ENCODE measurements at regions not wholly inside any gene's neighbourhood (a gene's known extent, or its start where the extent isn't known, plus 50 kb on each side); places are given as distances from the start of the nearest gene placed in this dataset.

DNA sequence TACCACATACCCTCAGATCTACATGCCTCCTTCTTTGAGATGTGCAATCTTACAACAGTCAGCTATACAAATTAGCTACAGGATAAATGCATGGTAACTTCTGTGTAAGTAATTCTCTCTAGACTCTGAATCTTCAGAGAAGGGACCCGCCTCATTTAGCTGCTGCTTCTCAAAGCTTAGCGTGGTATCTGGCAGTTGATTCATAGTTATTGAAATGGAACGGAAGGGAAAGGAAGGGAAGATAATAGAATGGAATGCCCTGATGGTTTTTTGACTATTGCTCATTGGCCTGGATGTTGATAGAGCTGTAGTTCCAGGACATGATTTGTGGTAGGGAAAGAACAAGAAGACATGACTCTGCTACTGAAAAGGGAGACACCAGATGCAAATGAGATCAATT is 498.1 kb upstream of the CRIM1 start:
- TF ChIP-seq, protein P1, sequence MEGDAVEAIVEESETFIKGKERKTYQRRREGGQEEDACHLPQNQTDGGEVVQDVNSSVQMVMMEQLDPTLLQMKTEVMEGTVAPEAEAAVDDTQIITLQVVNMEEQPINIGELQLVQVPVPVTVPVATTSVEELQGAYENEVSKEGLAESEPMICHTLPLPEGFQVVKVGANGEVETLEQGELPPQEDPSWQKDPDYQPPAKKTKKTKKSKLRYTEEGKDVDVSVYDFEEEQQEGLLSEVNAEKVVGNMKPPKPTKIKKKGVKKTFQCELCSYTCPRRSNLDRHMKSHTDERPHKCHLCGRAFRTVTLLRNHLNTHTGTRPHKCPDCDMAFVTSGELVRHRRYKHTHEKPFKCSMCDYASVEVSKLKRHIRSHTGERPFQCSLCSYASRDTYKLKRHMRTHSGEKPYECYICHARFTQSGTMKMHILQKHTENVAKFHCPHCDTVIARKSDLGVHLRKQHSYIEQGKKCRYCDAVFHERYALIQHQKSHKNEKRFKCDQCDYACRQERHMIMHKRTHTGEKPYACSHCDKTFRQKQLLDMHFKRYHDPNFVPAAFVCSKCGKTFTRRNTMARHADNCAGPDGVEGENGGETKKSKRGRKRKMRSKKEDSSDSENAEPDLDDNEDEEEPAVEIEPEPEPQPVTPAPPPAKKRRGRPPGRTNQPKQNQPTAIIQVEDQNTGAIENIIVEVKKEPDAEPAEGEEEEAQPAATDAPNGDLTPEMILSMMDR (IDR thresholded peaks at IDR 0.05) = no peak
- no peak for ATAC-seq (ENCODE audit: low FRiP score)
- no peak for DNase-seq (ENCODE audit: low spot score)

DNA sequence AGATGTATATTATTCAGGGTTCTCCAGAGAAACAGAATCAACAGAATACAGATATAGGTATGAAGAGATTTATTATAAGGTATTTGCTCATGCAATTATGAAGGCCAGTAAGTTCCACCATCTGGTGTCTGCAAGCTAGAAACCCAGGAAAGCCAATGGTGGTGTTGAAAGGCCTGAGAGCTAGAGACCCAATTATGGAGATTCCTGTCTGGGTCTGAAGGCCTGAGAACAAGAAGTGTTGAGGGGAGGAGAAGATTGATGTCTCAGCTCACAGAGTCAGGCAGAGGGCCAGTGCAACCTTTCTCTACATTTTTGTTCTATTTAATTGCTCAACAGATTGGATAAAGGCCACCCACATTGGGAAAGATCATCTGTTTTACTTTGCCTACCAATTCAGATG is 524.2 kb upstream of the CRIM1 start:
- no peak for ATAC-seq (ENCODE audit: low FRiP score)
- no peak for DNase-seq (ENCODE audit: low spot score)
- TF ChIP-seq, protein P1 (IDR thresholded peaks at IDR 0.05) = no peak

DNA sequence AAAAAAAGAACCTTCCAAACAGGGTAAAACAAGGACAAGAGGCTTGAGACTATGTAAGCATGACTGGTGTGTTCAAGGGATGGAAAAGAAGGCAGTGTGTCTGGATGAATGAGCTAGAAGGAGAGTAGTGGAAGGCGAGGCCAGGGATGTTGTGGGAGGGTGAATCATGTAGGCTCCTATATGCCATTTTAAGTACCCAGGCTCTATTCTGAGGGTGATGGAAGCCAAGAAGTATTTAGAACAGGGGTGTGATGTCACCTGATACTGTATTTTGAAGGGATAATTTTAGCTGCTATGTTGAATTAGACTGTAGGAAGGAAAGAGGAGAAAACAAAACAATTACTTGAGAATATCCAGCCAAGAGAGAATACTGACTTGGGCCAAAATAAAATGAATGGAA is 524.7 kb upstream of the CRIM1 start:
- DNase-seq (ENCODE audit: low spot score) = no peak
- TF ChIP-seq, protein P1 (IDR thresholded peaks at IDR 0.05) = no peak
- no peak for ATAC-seq (ENCODE audit: low FRiP score)

DNA sequence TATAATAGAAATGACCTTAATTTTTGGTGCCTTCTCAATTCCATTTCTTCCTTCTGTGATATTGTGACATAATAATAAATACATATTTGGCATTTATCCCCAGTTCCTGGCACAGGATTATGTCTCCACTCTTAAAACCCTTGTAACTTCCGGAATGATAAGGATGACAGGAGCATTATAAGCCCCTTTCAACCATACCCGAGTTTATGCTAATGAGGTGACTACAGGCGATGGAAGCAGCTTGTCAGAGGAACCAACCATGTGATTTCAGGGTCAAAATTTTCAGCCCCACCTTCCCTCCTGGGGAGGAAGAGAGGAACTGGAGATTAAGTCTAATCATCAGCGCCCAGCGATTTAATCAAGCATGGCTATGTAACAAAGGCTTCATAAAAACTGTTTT is 528.5 kb upstream of the CRIM1 start:
- TF ChIP-seq, protein P1 (IDR thresholded peaks at IDR 0.05) = no peak
- ATAC-seq (ENCODE audit: low FRiP score) (no peak), DNase-seq (ENCODE audit: low spot score) (no peak)

DNA sequence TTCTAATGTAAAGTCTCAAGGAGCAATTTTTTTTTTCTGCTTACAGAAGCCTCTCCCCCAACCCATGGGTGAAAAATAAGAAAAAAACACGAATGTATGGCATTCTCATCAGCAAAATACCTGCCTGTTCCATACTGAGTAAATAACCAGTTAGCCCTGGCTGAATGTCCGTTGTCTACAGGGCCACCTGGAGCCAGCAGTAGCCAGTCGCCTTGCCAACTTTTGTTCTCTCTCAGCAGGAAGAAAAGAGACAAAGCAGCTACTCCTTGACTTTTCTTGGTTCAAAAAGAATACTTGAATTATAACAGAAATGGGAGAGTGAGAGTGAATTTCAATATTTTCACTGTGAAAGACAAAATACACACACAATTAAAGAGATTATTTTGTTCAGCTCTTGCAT is 532.9 kb upstream of the CRIM1 start:
- ATAC-seq (ENCODE audit: low FRiP score) = no peak
- TF ChIP-seq, protein P1 (IDR thresholded peaks at IDR 0.05) = no peak
- DNase-seq (ENCODE audit: low spot score) = no peak

DNA sequence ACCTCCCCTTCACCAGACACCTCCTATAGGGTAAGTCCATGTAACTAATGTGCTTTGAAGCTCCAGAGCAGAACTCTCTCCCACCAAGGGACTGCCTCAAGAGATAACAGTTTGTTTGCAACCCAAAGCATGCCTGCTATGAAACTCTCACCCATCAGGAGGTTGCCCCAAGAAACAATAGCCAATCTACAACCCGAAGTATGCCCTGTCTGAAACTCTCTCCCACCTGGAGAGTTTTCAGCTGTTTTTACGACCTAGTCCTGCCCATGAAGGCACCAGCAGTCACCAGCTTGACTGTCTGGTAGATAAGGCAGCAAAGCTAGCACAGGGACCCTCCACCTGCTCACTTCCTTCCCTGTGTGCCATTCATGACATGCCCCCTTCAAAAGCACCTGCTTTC is 533.9 kb upstream of the CRIM1 start:
- ATAC-seq (ENCODE audit: low FRiP score) = no peak
- DNase-seq (ENCODE audit: low spot score) = no peak
- TF ChIP-seq, protein P1 (IDR thresholded peaks at IDR 0.05) = no peak

DNA sequence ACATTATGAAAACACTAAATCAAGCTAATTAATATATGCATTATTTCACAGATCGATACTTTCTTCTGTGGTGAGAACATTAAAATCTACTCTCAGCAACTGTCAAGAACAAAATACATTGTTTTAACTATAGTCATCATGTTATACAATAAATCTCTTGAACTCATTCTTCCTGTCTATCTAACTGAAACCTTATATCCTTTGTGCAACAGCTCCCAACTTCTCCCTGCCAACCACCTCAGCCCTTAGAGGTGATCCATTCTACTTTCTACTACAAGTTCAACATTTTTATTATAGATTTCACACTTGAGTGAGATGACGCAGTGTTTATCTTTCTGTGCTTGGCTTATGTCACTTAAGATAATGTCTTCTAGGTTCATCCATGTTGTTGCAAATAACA is 535.2 kb upstream of the CRIM1 start:
- no peak for ATAC-seq (ENCODE audit: low FRiP score)
- TF ChIP-seq, protein P1 (IDR thresholded peaks at IDR 0.05) = no peak
- no peak for DNase-seq (ENCODE audit: low spot score)

Measured in omental fat pad (tissue), 3 donors.